H1 (cell line): ENCODE measurements at regions not wholly inside any gene's neighbourhood (a gene's known extent, or its start where the extent isn't known, plus 50 kb on each side); places are given as distances from the start of the nearest gene placed in this dataset.

Experiments used
- CTCF ChIA-PET: fragments of 300-600 bp; sonication (Branson Sonifier 250); formaldehyde crosslinking; loops from one replicate; lab custom pipeline; 2021; ENCODE audit not compliant: partially characterized antibody; lab: Charles Lee
- POLR2A ChIA-PET: fragments of 300-600 bp; sonication (Branson Sonifier 250); formaldehyde crosslinking; loops from one replicate; lab custom pipeline; 2021; ENCODE audit warnings: inconsistent platforms; ENCODE audit not compliant: partially characterized antibody; lab: Charles Lee
- DNase-seq, 2 experiments: peaks; one replicate each; pipeline versions ENCODE4 v3.0.0 to v3.0.0-alpha.2; 2010 to 2022; ENCODE audit warnings: low spot score in 2 of 2, low read depth in 1 of 2, mixed read lengths in 1 of 2
- FAIRE-seq: peaks from 2 replicates; lab custom pipeline; 2011; peaks lifted over from hg19 to GRCh38; lab: Jason Lieb, UNC
- H2AFZ ChIP-seq: 2 replicates; pipeline ENCODE4 v1.8.1; 2012; ENCODE audit warnings: low read length, inconsistent platforms
- H2AK5ac ChIP-seq: 2 replicates; pipeline ENCODE4 v1.6.1; 2013; ENCODE audit warnings: low read depth, low read length
- H2BK120ac ChIP-seq: replicated peaks from 2 replicates; pipeline ENCODE3; 2013; ENCODE audit warnings: low read depth, low read length, inconsistent platforms
- H2BK12ac ChIP-seq: 2 replicates; pipeline ENCODE4 v1.6.1; 2013; ENCODE audit warnings: low read depth, low read length
- H2BK15ac ChIP-seq: 2 replicates; pipeline ENCODE4 v1.6.1; 2013; ENCODE audit warnings: low read length
- H2BK20ac ChIP-seq: 2 replicates; pipeline ENCODE4 v1.6.1; 2013; ENCODE audit warnings: low read length
- H2BK5ac ChIP-seq: 2 replicates; pipeline ENCODE4 v1.6.1; 2013; ENCODE audit warnings: low read depth, low read length
- H3K14ac ChIP-seq: 2 replicates; pipeline ENCODE4 v1.6.1; 2013; ENCODE audit warnings: inconsistent platforms; ENCODE audit not compliant: insufficient read length
- H3K18ac ChIP-seq: 2 replicates; pipeline ENCODE4 v1.6.1; 2013; ENCODE audit warnings: low read length; ENCODE audit errors: extremely low read depth
- H3K23ac ChIP-seq: 2 replicates; pipeline ENCODE4 v1.6.1; 2013; ENCODE audit warnings: inconsistent platforms; ENCODE audit not compliant: insufficient read length
- H3K23me2 ChIP-seq: 2 replicates; pipeline ENCODE4 v1.6.1; 2013; ENCODE audit warnings: low read depth, low read length
- H3K27ac ChIP-seq: 2 replicates; pipeline ENCODE4 v1.6.1; 2011; ENCODE audit warnings: low read depth, low read length, inconsistent platforms
- H3K27me3 ChIP-seq, 4 experiments: replicated peaks in 1 of 4; 1 replicate in 1 of 4; 2 replicates in 3 of 4; pipeline versions ENCODE4 v1.6.1 to v1.8.1; 2011 to 2013; ENCODE audit warnings: low read length in 3 of 4, mild to moderate bottlenecking in 3 of 4, inconsistent platforms in 2 of 4, mixed read lengths in 2 of 4, moderate library complexity in 1 of 4; ENCODE audit not compliant: control insufficient read depth in 3 of 4, insufficient read depth in 3 of 4; ENCODE audit errors: extremely low read depth in 1 of 4
- H3K36me3 ChIP-seq, 4 experiments: 2 replicates each; pipeline versions ENCODE4 v1.6.1 to v1.8.1; 2011 to 2013; ENCODE audit warnings: mild to moderate bottlenecking in 4 of 4, low read length in 3 of 4, moderate library complexity in 2 of 4, control low read depth in 1 of 4, inconsistent platforms in 1 of 4; ENCODE audit not compliant: insufficient read depth in 4 of 4, control insufficient read depth in 2 of 4
- H3K4ac ChIP-seq: replicated peaks from 2 replicates; pipeline ENCODE3; 2013; ENCODE audit warnings: low read length, low read depth, mixed read lengths, inconsistent platforms; ENCODE audit not compliant: insufficient read length
- H3K4me1 ChIP-seq, 4 experiments: replicated peaks in 1 of 4; 1 replicate in 1 of 4; 2 replicates in 3 of 4; pipeline versions ENCODE4 v1.6.1 to v1.8.1; 2011 to 2013; ENCODE audit warnings: low read length in 3 of 4, inconsistent platforms in 2 of 4, mixed read lengths in 1 of 4; ENCODE audit not compliant: insufficient read depth in 4 of 4, control insufficient read depth in 3 of 4
- H3K4me2 ChIP-seq, 2 experiments: 2 replicates each; pipeline versions ENCODE4 v1.6.1 to v1.8.1; 2011 to 2013; ENCODE audit warnings: low read depth in 2 of 2, low read length in 2 of 2, control low read depth in 1 of 2, inconsistent platforms in 1 of 2, mild to moderate bottlenecking in 1 of 2; ENCODE audit not compliant: insufficient read depth in 1 of 2
- H3K4me3 ChIP-seq, 4 experiments: fragments of 200-600, 300-600 bp in 1 of 4; sonication (generic), shearing (Covaris generic), sonication (Bioruptor Twin) in 1 of 4; 2 replicates each; pipeline versions ENCODE4 v1.5.1 to v1.8.1; 2011 to 2016; ENCODE audit warnings: low read length in 4 of 4, low read depth in 3 of 4, control low read depth in 2 of 4, inconsistent platforms in 2 of 4, mild to moderate bottlenecking in 2 of 4, mixed read lengths in 1 of 4, moderate library complexity in 1 of 4; ENCODE audit not compliant: insufficient read depth in 2 of 4; ENCODE audit errors: extremely low read depth in 1 of 4
- H3K56ac ChIP-seq: replicated peaks from 2 replicates; pipeline ENCODE3; 2013; ENCODE audit warnings: low read depth, mild to moderate bottlenecking, mixed read lengths, low read length, inconsistent platforms; ENCODE audit not compliant: insufficient read length
- H3K79me1 ChIP-seq: 2 replicates; pipeline ENCODE4 v1.6.1; 2013; ENCODE audit warnings: low read depth, low read length, control low read depth
- H3K79me2 ChIP-seq, 2 experiments: 2 replicates each; pipeline versions ENCODE4 v1.6.1 to v1.8.1; 2012 to 2013; ENCODE audit warnings: low read length in 2 of 2, mild to moderate bottlenecking in 2 of 2, inconsistent platforms in 1 of 2; ENCODE audit not compliant: insufficient read depth in 2 of 2, control insufficient read depth in 1 of 2
- H3K9ac ChIP-seq, 4 experiments: replicated peaks in 1 of 4; 1 replicate in 1 of 4; 2 replicates in 3 of 4; pipeline versions ENCODE4 v1.6.1 to v1.8.1; 2011 to 2013; ENCODE audit warnings: low read depth in 3 of 4, low read length in 3 of 4, control low read depth in 2 of 4, mild to moderate bottlenecking in 2 of 4, moderate library complexity in 2 of 4, inconsistent platforms in 1 of 4; ENCODE audit errors: extremely low read depth in 1 of 4
- H3K9me3 ChIP-seq, 2 experiments: 2 replicates each; pipeline versions ENCODE4 v1.6.1 to v1.8.1; 2012 to 2013; ENCODE audit warnings: mild to moderate bottlenecking in 2 of 2, moderate library complexity in 2 of 2, control low read depth in 1 of 2, inconsistent platforms in 1 of 2, low read depth in 1 of 2, low read length in 1 of 2, mixed read lengths in 1 of 2; ENCODE audit not compliant: insufficient read depth in 2 of 2
- H4K20me1 ChIP-seq, 2 experiments: replicated peaks in 1 of 2; 2 replicates each; pipeline versions ENCODE3 to v1.8.1; 2011 to 2013; ENCODE audit warnings: inconsistent platforms in 2 of 2, low read length in 2 of 2, mild to moderate bottlenecking in 1 of 2; ENCODE audit not compliant: insufficient read depth in 2 of 2, control insufficient read depth in 1 of 2
- H4K5ac ChIP-seq: 2 replicates; pipeline ENCODE4 v1.6.1; 2013; ENCODE audit warnings: low read length, low read depth, mixed read lengths, inconsistent platforms; ENCODE audit not compliant: insufficient read length
- H4K8ac ChIP-seq: 2 replicates; pipeline ENCODE4 v1.8.0; 2013; ENCODE audit warnings: mild to moderate bottlenecking, moderate library complexity, low read length, inconsistent platforms; ENCODE audit not compliant: insufficient read depth; ENCODE audit errors: extremely low read depth
- H4K91ac ChIP-seq: replicated peaks from 2 replicates; pipeline ENCODE3; 2013; ENCODE audit warnings: low read length, mixed read lengths, inconsistent platforms; ENCODE audit not compliant: insufficient read length
- KDM4A ChIP-seq: IDR thresholded peaks from one replicate; pipeline ENCODE4 v1.7.1; 2012; ENCODE audit warnings: low read depth, mild to moderate bottlenecking, moderate library complexity, low read length, inconsistent platforms; ENCODE audit not compliant: severe bottlenecking
- POLR2AphosphoS5 ChIP-seq: IDR thresholded peaks from 2 replicates; pipeline ENCODE4 v1.6.1; 2011; ENCODE audit warnings: low read depth, low read length
- SIRT6 ChIP-seq: IDR thresholded peaks from one replicate; pipeline ENCODE4 v1.7.1; 2012; ENCODE audit warnings: low read length, inconsistent platforms
- WGBS, 2 experiments: shearing (Covaris generic) in 1 of 2; methylation state at CpG; one replicate each; pipeline versions ENCODE4 v1.1.6 to v1.1.7; 2013 to 2015; ENCODE audit warnings: low lambda C conversion rate in 2 of 2, mixed read lengths in 2 of 2, inconsistent platforms in 1 of 2, low coverage in 1 of 2, missing lambda C conversion rate in 1 of 2; ENCODE audit not compliant: insufficient replicate concordance in 2 of 2, insufficient coverage in 1 of 2, insufficient read length in 1 of 2; ENCODE audit errors: extremely low coverage in 1 of 2, missing lambda C conversion rate in 1 of 2; 5-methylcytosine and 5-hydroxymethylcytosine counted together

GRCh38 chr10:91154842-91155241 lies 65.6 kb upstream of the PCGF5 start:
- Histone ChIP-seq H3K4ac (no peak overlapping the region), H3K36me3 (no peaks in the 10 kb centered on the region), H2BK15ac (no peak overlapping the region), H3K18ac (no peak overlapping the region), H3K9me3 (no peaks in the 10 kb centered on the region), H4K91ac (no peak overlapping the region), H2AK5ac (no peak overlapping the region), H3K14ac (no peak overlapping the region), H3K79me1 (no peaks in the 10 kb centered on the region), H2BK20ac (no peak overlapping the region), H4K20me1 (no peaks in the 10 kb centered on the region), H2BK12ac (no peak overlapping the region), H3K23ac (no peak overlapping the region), H2BK120ac (no peak overlapping the region), H3K4me2 (no peak overlapping the region), H3K4me1 (no peaks in the 10 kb centered on the region), H3K27ac (no peak overlapping the region), H3K23me2 (no peaks in the 10 kb centered on the region), H3K4me3 (no peak overlapping the region), H3K56ac (no peak overlapping the region), H2BK5ac (no peak overlapping the region), H2AFZ (no peak overlapping the region), H3K9ac (no peak overlapping the region), H3K79me2 (no peaks in the 10 kb centered on the region), H3K27me3 (peaks cover 0 to 3% (median under 1%) of the 10 kb centered on the region in 4 experiments; a peak in 4 of 7 replicates), H4K8ac (no peak overlapping the region), H4K5ac (no peak overlapping the region)
- DNase-seq (no peak), FAIRE-seq (no peak)
- POLR2A ChIA-PET: no interaction called here
- CTCF ChIA-PET: no interaction called here
- WGBS, 2 experiments: 94% methylated on average over 2 of the region's 2 CpGs; no CpG with 5 or more reads in 1 of the 2 experiments
- no peak for TF ChIP-seq POLR2AphosphoS5
- TF ChIP-seq SIRT6: no peak
- no peak for TF ChIP-seq KDM4A
